HG02759 (cell line): ENCODE measurements at regions not wholly inside any gene's neighbourhood (a gene's known extent, or its start where the extent isn't known, plus 50 kb on each side); places are given as distances from the start of the nearest gene placed in this dataset.
A peak's percentile ranks its signal among the peaks of the same experiment; 100 is the strongest.
"Not testable (repeated sequence)": the region's sequence is repeated elsewhere in the genome, so short reads cannot be mapped to it uniquely, and the experiment has no call there.

ENCODE experiments used
- ATAC-seq: cut with Tn5 transposase; IDR thresholded peaks from one replicate; pipeline ENCODE4 v1.9.1; 2021; ENCODE audit warnings: mild to moderate bottlenecking, moderate library complexity; ENCODE audit not compliant: unreplicated experiment

GRCh38 chr15:88965097-88965496 lies 51.9 kb upstream of the MFGE8 start:
- not testable (repeated sequence) for ATAC-seq

- ATAC-seq, result no peak
Measured at GRCh38 chr15:88970232-88970631, 57.1 kb upstream of the MFGE8 start.

- no peak for ATAC-seq
Measured at GRCh38 chr15:88974392-88974791, 61.2 kb upstream of the MFGE8 start.

- ATAC-seq, result no peak
Measured at GRCh38 chr15:88975891-88976290, 62.7 kb upstream of the MFGE8 start.

- ATAC-seq, result no peak
Measured at GRCh38 chr15:88976656-88977055, 63.5 kb upstream of the MFGE8 start.

- no peak for ATAC-seq
Measured at GRCh38 chr15:88979674-88980073, 66.5 kb upstream of the MFGE8 start.

- ATAC-seq, result no peak
Measured at GRCh38 chr15:88980498-88980897, 67.3 kb upstream of the MFGE8 start.

GRCh38 chr15:88981244-88982215 lies 68.4 kb upstream of the MFGE8 start:
- ATAC-seq, result no peak

- ATAC-seq, result peak; percentile 97
Measured at GRCh38 chr15:88982304-88982945, 69.2 kb upstream of the MFGE8 start.

- ATAC-seq, result no peak
Measured at GRCh38 chr15:88982946-88983342, 69.8 kb upstream of the MFGE8 start.

GRCh38 chr15:88983861-88984429 lies 70.8 kb upstream of the MFGE8 start:
- no peak for ATAC-seq

- ATAC-seq, result no peak
Measured at GRCh38 chr15:88985547-88986393, 72.6 kb upstream of the MFGE8 start.

- ATAC-seq, result no peak
Measured at GRCh38 chr15:88986949-88987590, 73.9 kb upstream of the MFGE8 start.

GRCh38 chr15:88987591-88987933 lies 74.4 kb upstream of the MFGE8 start:
- no peak for ATAC-seq

- no peak for ATAC-seq
Measured at GRCh38 chr15:88987934-88988671, 74.9 kb upstream of the MFGE8 start.

GRCh38 chr15:88989578-88989977 lies 76.4 kb upstream of the MFGE8 start:
- ATAC-seq, result no peak

GRCh38 chr15:88990185-88990679 lies 77.1 kb upstream of the MFGE8 start:
- no peak for ATAC-seq

GRCh38 chr15:88992216-88992615 lies 79.0 kb upstream of the MFGE8 start:
- ATAC-seq, result no peak

- no peak for ATAC-seq
Measured at GRCh38 chr15:88992912-88993376, 79.8 kb upstream of the MFGE8 start.

- no peak for ATAC-seq
Measured at GRCh38 chr15:88993662-88994061, 80.5 kb upstream of the MFGE8 start.
